H9 (cell line): ENCODE measurements at regions not wholly inside any gene's neighbourhood (a gene's known extent, or its start where the extent isn't known, plus 50 kb on each side); places are given as distances from the start of the nearest gene placed in this dataset.

Experiments used
- DNase-seq: peaks from one replicate; pipeline ENCODE4 v3.0.0-alpha.2; 2017
- H2AFZ ChIP-seq: one replicate; pipeline ENCODE4 v1.6.1; 2013; ENCODE audit warnings: mild to moderate bottlenecking, low read length, control low read depth, moderate library complexity
- H2AK5ac ChIP-seq: 2 replicates; pipeline ENCODE4 v1.6.1; 2013; ENCODE audit warnings: low read length, control low read depth, mixed read lengths; ENCODE audit not compliant: insufficient read length
- H2BK120ac ChIP-seq: one replicate; pipeline ENCODE4 v1.6.1; 2013; ENCODE audit warnings: low read depth, mild to moderate bottlenecking, low read length, control low read depth, inconsistent platforms; ENCODE audit not compliant: poor library complexity, severe bottlenecking
- H2BK12ac ChIP-seq: 2 replicates; pipeline ENCODE4 v1.6.1; 2013; ENCODE audit warnings: low read length, control low read depth, mixed read lengths, low read depth; ENCODE audit not compliant: insufficient read length
- H2BK15ac ChIP-seq: 2 replicates; pipeline ENCODE4 v1.6.1; 2013; ENCODE audit warnings: low read depth, low read length, control low read depth
- H2BK20ac ChIP-seq: one replicate; pipeline ENCODE4 v1.6.1; 2013; ENCODE audit warnings: low read depth, mild to moderate bottlenecking, low read length, control low read depth, inconsistent platforms; ENCODE audit not compliant: poor library complexity, severe bottlenecking
- H2BK5ac ChIP-seq: 2 replicates; pipeline ENCODE4 v1.6.1; 2013; ENCODE audit warnings: low read length, control low read depth, mixed read lengths; ENCODE audit not compliant: insufficient read length
- H3K14ac ChIP-seq: 2 replicates; pipeline ENCODE4 v1.6.1; 2013; ENCODE audit warnings: low read length, control low read depth; ENCODE audit not compliant: insufficient read depth
- H3K18ac ChIP-seq: 2 replicates; pipeline ENCODE4 v1.6.1; 2013; ENCODE audit warnings: low read depth, mild to moderate bottlenecking, mixed read lengths, low read length, control low read depth; ENCODE audit not compliant: insufficient read length
- H3K23ac ChIP-seq: 2 replicates; pipeline ENCODE4 v1.6.1; 2013; ENCODE audit warnings: low read length, control low read depth, mixed read lengths, low read depth; ENCODE audit not compliant: insufficient read length
- H3K23me2 ChIP-seq: 2 replicates; pipeline ENCODE4 v1.6.1; 2013; ENCODE audit warnings: low read depth, mild to moderate bottlenecking, mixed read lengths, low read length, control low read depth; ENCODE audit not compliant: insufficient read length, poor library complexity, severe bottlenecking
- H3K27ac ChIP-seq: 2 replicates; pipeline ENCODE4 v1.5.1; 2013; ENCODE audit warnings: low read length, control low read depth, mixed read lengths, low read depth; ENCODE audit not compliant: insufficient read length
- H3K27me3 ChIP-seq: 2 replicates; pipeline ENCODE4 v1.6.1; 2013; ENCODE audit warnings: low read length, control low read depth, inconsistent platforms; ENCODE audit not compliant: insufficient read depth
- H3K4ac ChIP-seq: 2 replicates; pipeline ENCODE4 v1.6.1; 2013; ENCODE audit warnings: low read depth, mild to moderate bottlenecking, control low read depth, inconsistent platforms, low read length, moderate library complexity
- H3K4me1 ChIP-seq: 2 replicates; pipeline ENCODE4 v1.6.1; 2013; ENCODE audit warnings: low read length, control low read depth, inconsistent platforms; ENCODE audit not compliant: insufficient read depth
- H3K4me2 ChIP-seq: 2 replicates; pipeline ENCODE4 v1.6.1; 2013; ENCODE audit warnings: low read length, control low read depth, mixed read lengths; ENCODE audit not compliant: insufficient read length, insufficient read depth
- H3K56ac ChIP-seq: 2 replicates; pipeline ENCODE4 v1.6.1; 2013; ENCODE audit warnings: low read depth, mild to moderate bottlenecking, mixed read lengths, low read length, control low read depth; ENCODE audit not compliant: insufficient read length
- H3K79me1 ChIP-seq: 2 replicates; pipeline ENCODE4 v1.6.1; 2013; ENCODE audit warnings: low read depth, mild to moderate bottlenecking, moderate library complexity, low read length, control low read depth, inconsistent platforms; ENCODE audit not compliant: insufficient read depth, poor library complexity, severe bottlenecking
- H3K79me2 ChIP-seq: 2 replicates; pipeline ENCODE4 v1.6.1; 2013; ENCODE audit warnings: low read length, control low read depth, inconsistent platforms; ENCODE audit not compliant: insufficient read depth
- H3K9ac ChIP-seq: 2 replicates; pipeline ENCODE4 v1.6.1; 2013; ENCODE audit warnings: low read length, control low read depth, mixed read lengths; ENCODE audit not compliant: insufficient read length; ENCODE audit errors: extremely low read depth
- H3K9me3 ChIP-seq: one replicate; pipeline ENCODE4 v1.6.1; 2013; ENCODE audit warnings: low read depth, low read length, inconsistent platforms; ENCODE audit not compliant: control insufficient read depth
- H3T11ph ChIP-seq: one replicate; pipeline ENCODE4 v1.6.1; 2013; ENCODE audit warnings: mild to moderate bottlenecking, low read length, control low read depth, inconsistent platforms
- H4K20me1 ChIP-seq: one replicate; pipeline ENCODE4 v1.6.1; 2013; ENCODE audit not compliant: control insufficient read depth, insufficient read length, insufficient read depth
- H4K5ac ChIP-seq: 2 replicates; pipeline ENCODE4 v1.6.1; 2013; ENCODE audit warnings: low read depth, mild to moderate bottlenecking, mixed read lengths, low read length, control low read depth; ENCODE audit not compliant: insufficient read length
- H4K8ac ChIP-seq: replicated peaks from 2 replicates; pipeline ENCODE4 v1.6.1; 2013; ENCODE audit warnings: low read length, control low read depth, mixed read lengths, low read depth; ENCODE audit not compliant: insufficient read length
- H4K91ac ChIP-seq: 2 replicates; pipeline ENCODE4 v1.6.1; 2013; ENCODE audit warnings: low read depth, mild to moderate bottlenecking, moderate library complexity, mixed read lengths, low read length, control low read depth; ENCODE audit not compliant: insufficient read length
- H3K27ac Mint-ChIP-seq, 3 experiments: 2 replicates in 2 of 3; 3 replicates in 1 of 3; pipeline ENCODE4 v1.8.0; 2020 to 2021; ENCODE audit warnings: mixed read lengths in 3 of 3, mild to moderate bottlenecking in 1 of 3, moderate library complexity in 1 of 3
- H3K27me3 Mint-ChIP-seq: 2 replicates; pipeline ENCODE4 v1.8.0; 2021; ENCODE audit warnings: low read depth, mild to moderate bottlenecking, moderate library complexity, mixed read lengths
- H3K36me3 Mint-ChIP-seq, 3 experiments: 2 replicates in 2 of 3; 3 replicates in 1 of 3; pipeline ENCODE4 v1.8.0; 2020 to 2021; ENCODE audit warnings: low read depth in 3 of 3, mixed read lengths in 3 of 3; ENCODE audit not compliant: insufficient read depth in 1 of 3
- H3K4me1 Mint-ChIP-seq, 2 experiments: 2 replicates each; pipeline ENCODE4 v1.8.0; 2020; ENCODE audit warnings: mixed read lengths in 2 of 2
- H3K4me3 Mint-ChIP-seq, 2 experiments: 2 replicates in 1 of 2; 3 replicates in 1 of 2; pipeline ENCODE4 v1.8.0; 2020 to 2021; ENCODE audit warnings: mild to moderate bottlenecking in 2 of 2, mixed read lengths in 2 of 2, moderate library complexity in 1 of 2
- H3K9me3 Mint-ChIP-seq, 2 experiments: 2 replicates in 1 of 2; 3 replicates in 1 of 2; pipeline ENCODE4 v1.8.0; 2020; ENCODE audit warnings: mild to moderate bottlenecking in 2 of 2, mixed read lengths in 2 of 2, moderate library complexity in 1 of 2
- CTCF ChIP-seq: fragments of 200-600 bp; sonication (generic); conservative IDR thresholded peaks from 3 replicates; pipeline ENCODE4 v1.8.0; 2021; ENCODE audit warnings: antibody characterized with exemption, mild to moderate bottlenecking
- WGBS: extraction: QIAGEN DNeasy Blood & Tissue Kit; methylation state at CpG from one replicate; pipeline ENCODE4 v1.1.7; 2013; ENCODE audit warnings: missing lambda C conversion rate, low lambda C conversion rate, mixed read lengths; ENCODE audit not compliant: insufficient read length; ENCODE audit errors: extremely low coverage; 5-methylcytosine and 5-hydroxymethylcytosine counted together

GRCh38 chr12:91413581-91414546 lies 231.2 kb upstream of the DCN start:
- WGBS: no CpG with 5 or more reads among the region's 6 CpGs
- H2AK5ac ChIP-seq: no peak overlapping the region
- H3K23ac ChIP-seq: no peak overlapping the region
- no peaks in the 10 kb centered on the region for H3K27me3 ChIP-seq
- H2AFZ ChIP-seq: no peak overlapping the region
- DNase-seq: no peak
- no peaks in the 10 kb centered on the region for H4K20me1 ChIP-seq
- no peak for TF ChIP-seq CTCF
- no peak overlapping the region for H3K18ac ChIP-seq
- Mint-ChIP-seq H3K36me3 (no peaks in the 10 kb centered on the region), H3K27me3 (no peaks in the 10 kb centered on the region), H3K4me1 (peaks cover 8% of the 10 kb centered on the region in 2 experiments), H3K4me3 (no peak overlapping the region), H3K27ac (peak overlapping the region in 1 of 3 experiments; percentile 62; a peak in 2 of 7 replicates), H3K9me3 (no peaks in the 10 kb centered on the region)
- H3K9ac ChIP-seq: no peak overlapping the region
- H2BK12ac ChIP-seq: no peak overlapping the region
- no peak overlapping the region for H4K5ac ChIP-seq
- no peak overlapping the region for H3K56ac ChIP-seq
- H2BK120ac ChIP-seq: no peak overlapping the region
- no peaks in the 10 kb centered on the region for H3K79me2 ChIP-seq
- H2BK5ac ChIP-seq: no peak overlapping the region
- no peak overlapping the region for H3K14ac ChIP-seq
- no peak overlapping the region for H4K91ac ChIP-seq
- no peak overlapping the region for H3T11ph ChIP-seq
- no peaks in the 10 kb centered on the region for H3K79me1 ChIP-seq
- no peak overlapping the region for H3K27ac ChIP-seq
- no peak overlapping the region for H2BK20ac ChIP-seq
- no peaks in the 10 kb centered on the region for H3K9me3 ChIP-seq
- H2BK15ac ChIP-seq: no peak overlapping the region
- H4K8ac ChIP-seq: no peak overlapping the region
- no peak overlapping the region for H3K4me2 ChIP-seq
- no peaks in the 10 kb centered on the region for H3K4me1 ChIP-seq
- no peaks in the 10 kb centered on the region for H3K23me2 ChIP-seq
- H3K4ac ChIP-seq: no peak overlapping the region
